IPS-20b (cell line): ENCODE measurements at regions not wholly inside any gene's neighbourhood (a gene's known extent, or its start where the extent isn't known, plus 50 kb on each side); places are given as distances from the start of the nearest gene placed in this dataset.

ENCODE experiments used
- H3K27ac ChIP-seq: one replicate; pipeline ENCODE4 v1.5.1; 2013; ENCODE audit warnings: low read length
- H3K27me3 ChIP-seq: 2 replicates; pipeline ENCODE4 v1.6.1; 2013; ENCODE audit warnings: mild to moderate bottlenecking, low read length, inconsistent platforms; ENCODE audit not compliant: insufficient read depth
- H3K36me3 ChIP-seq: 2 replicates; pipeline ENCODE4 v1.6.1; 2013; ENCODE audit warnings: low read depth, mild to moderate bottlenecking, inconsistent platforms, low read length, moderate library complexity; ENCODE audit not compliant: insufficient read depth
- H3K4me1 ChIP-seq: 2 replicates; pipeline ENCODE4 v1.6.1; 2013; ENCODE audit warnings: mild to moderate bottlenecking, control low read depth, inconsistent platforms, low read length, moderate library complexity; ENCODE audit not compliant: insufficient read depth
- H3K4me3 ChIP-seq: 2 replicates; pipeline ENCODE4 v1.5.1; 2013; ENCODE audit warnings: mild to moderate bottlenecking, low read length, inconsistent platforms
- H3K9ac ChIP-seq: 2 replicates; pipeline ENCODE4 v1.6.1; 2013; ENCODE audit warnings: low read depth, mild to moderate bottlenecking, inconsistent platforms, low read length, moderate library complexity
- H3K9me3 ChIP-seq: 2 replicates; pipeline ENCODE4 v1.6.1; 2013; ENCODE audit warnings: mild to moderate bottlenecking, low read depth, low read length, inconsistent platforms; ENCODE audit not compliant: insufficient read depth

- no peak overlapping the region for H3K27ac ChIP-seq
- H3K36me3 ChIP-seq: no peaks in the 10 kb centered on the region
- H3K4me1 ChIP-seq: no peaks in the 10 kb centered on the region
- no peak overlapping the region for H3K4me3 ChIP-seq
- H3K27me3 ChIP-seq: no peaks in the 10 kb centered on the region
- H3K9ac ChIP-seq: no peak overlapping the region
- no peaks in the 10 kb centered on the region for H3K9me3 ChIP-seq
Measured at GRCh38 chr16:60299241-60299776, 1565.2 kb upstream of the GOT2 start.

DNA sequence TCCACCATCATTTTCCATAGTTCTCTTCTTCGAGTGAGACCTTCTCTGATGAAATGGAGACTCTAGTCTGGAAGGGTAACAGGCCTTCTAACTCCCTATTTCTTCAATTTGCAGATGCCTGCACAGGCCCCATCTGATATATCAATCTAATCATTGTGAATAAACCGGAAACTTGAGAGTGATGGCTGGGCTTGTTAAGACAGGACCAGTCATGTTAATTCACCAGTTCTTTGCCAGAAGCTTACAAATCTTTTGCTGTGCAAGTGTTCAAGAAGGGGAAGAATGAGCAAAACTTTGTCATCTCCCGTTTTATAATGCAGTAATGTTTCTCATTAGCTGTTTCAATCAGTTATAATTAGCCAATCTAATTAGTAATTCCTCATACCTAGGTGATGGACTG is 1561.3 kb upstream of the GOT2 start:
- H3K27ac ChIP-seq: no peak overlapping the region
- no peaks in the 10 kb centered on the region for H3K36me3 ChIP-seq

GRCh38 chr16:60285794-60286193 is 1551.7 kb upstream of the GOT2 start:
- no peaks in the 10 kb centered on the region for H3K36me3 ChIP-seq
- no peak overlapping the region for H3K9ac ChIP-seq
- no peak overlapping the region for H3K27ac ChIP-seq
- H3K27me3 ChIP-seq: no peaks in the 10 kb centered on the region
- no peaks in the 10 kb centered on the region for H3K4me1 ChIP-seq
- no peaks in the 10 kb centered on the region for H3K9me3 ChIP-seq
- no peak overlapping the region for H3K4me3 ChIP-seq

More for the DNA sequence above, 1561.3 kb upstream of the GOT2 start:
- no peaks in the 10 kb centered on the region for H3K9me3 ChIP-seq
- no peaks in the 10 kb centered on the region for H3K27me3 ChIP-seq
- no peaks in the 10 kb centered on the region for H3K4me1 ChIP-seq
- no peak overlapping the region for H3K9ac ChIP-seq
- no peak overlapping the region for H3K4me3 ChIP-seq

DNA sequence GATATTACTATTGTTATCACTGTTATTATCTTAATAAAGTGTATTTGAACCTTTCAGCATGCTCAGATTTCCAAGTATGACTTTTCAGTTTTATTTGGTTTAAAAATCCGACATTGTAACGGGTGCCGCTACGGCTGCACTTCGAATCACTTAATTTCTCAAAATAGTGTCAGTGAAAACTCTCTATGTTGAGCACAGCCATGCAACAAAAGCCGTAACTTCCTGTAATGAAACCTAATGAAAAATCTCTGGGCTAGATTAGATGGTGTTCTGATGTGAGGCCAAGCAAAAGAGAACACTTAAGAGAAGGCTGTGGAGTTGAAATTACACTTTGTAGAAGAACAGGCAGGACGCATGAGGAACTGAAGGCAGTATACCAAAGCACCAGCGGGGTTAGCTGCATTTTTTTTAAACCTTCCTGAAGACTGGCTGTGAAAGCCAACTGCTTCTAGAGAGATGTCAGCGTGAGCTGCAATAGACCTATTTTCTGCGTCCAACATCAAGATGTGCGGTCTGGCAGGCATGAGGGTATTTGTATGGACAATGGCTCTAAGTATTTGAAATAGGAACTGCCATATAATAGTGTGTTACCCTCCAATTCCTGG is 1545.0 kb upstream of the GOT2 start:
- H3K27me3 ChIP-seq: no peaks in the 10 kb centered on the region
- no peak overlapping the region for H3K4me3 ChIP-seq
- H3K9ac ChIP-seq: no peak overlapping the region
- H3K36me3 ChIP-seq: no peaks in the 10 kb centered on the region
- no peaks in the 10 kb centered on the region for H3K9me3 ChIP-seq
- H3K27ac ChIP-seq: no peak overlapping the region
- H3K4me1 ChIP-seq: no peaks in the 10 kb centered on the region

GRCh38 chr16:60274431-60275019 is 1540.4 kb upstream of the GOT2 start:
- H3K4me3 ChIP-seq: no peak overlapping the region
- H3K4me1 ChIP-seq: 0 out of 2 replicates have a peak, but pooled peaks cover 6% of the 10 kb centered on the region
- H3K9me3 ChIP-seq: no peaks in the 10 kb centered on the region
- H3K27ac ChIP-seq: no peak overlapping the region
- no peak overlapping the region for H3K9ac ChIP-seq
- no peaks in the 10 kb centered on the region for H3K27me3 ChIP-seq
- H3K36me3 ChIP-seq: no peaks in the 10 kb centered on the region

GRCh38 chr16:60271781-60272180 is 1537.7 kb upstream of the GOT2 start:
- no peak overlapping the region for H3K9ac ChIP-seq
- no peak overlapping the region for H3K4me3 ChIP-seq
- no peaks in the 10 kb centered on the region for H3K9me3 ChIP-seq
- H3K27ac ChIP-seq: no peak overlapping the region
- no peaks in the 10 kb centered on the region for H3K27me3 ChIP-seq
- no peaks in the 10 kb centered on the region for H3K36me3 ChIP-seq
- 0 out of 2 replicates have a peak, but pooled peaks cover 6% of the 10 kb centered on the region for H3K4me1 ChIP-seq

GRCh38 chr16:60271025-60271771 is 1537.1 kb upstream of the GOT2 start:
- Histone ChIP-seq H3K4me1 (0 out of 2 replicates have a peak, but pooled peaks cover 6% of the 10 kb centered on the region), H3K9ac (no peak overlapping the region), H3K27ac (no peak overlapping the region), H3K36me3 (no peaks in the 10 kb centered on the region), H3K27me3 (no peaks in the 10 kb centered on the region), H3K4me3 (no peak overlapping the region), H3K9me3 (no peaks in the 10 kb centered on the region)

DNA sequence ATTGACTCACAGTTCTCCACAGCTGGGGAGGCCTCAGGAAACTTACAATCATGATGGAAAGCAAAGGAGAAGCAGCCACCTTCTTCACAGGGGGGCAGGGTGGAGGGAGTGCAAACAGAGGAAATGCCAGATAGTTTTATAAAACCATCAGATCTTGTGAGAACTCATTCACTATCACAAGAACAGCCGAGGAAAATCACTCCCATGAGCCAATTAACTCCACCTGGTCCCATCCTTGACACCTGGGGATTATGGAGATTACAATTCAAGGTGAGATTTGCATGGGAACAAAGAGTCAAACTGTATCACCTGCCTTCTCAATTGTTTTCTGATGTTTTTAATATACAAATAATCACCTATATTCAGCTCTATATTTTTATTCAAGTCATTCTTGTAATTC is 1527.3 kb upstream of the GOT2 start:
- Histone ChIP-seq H3K4me1 (no peaks in the 10 kb centered on the region), H3K9ac (no peak overlapping the region), H3K36me3 (no peaks in the 10 kb centered on the region), H3K27ac (no peak overlapping the region), H3K9me3 (no peaks in the 10 kb centered on the region), H3K4me3 (no peak overlapping the region), H3K27me3 (no peaks in the 10 kb centered on the region)

DNA sequence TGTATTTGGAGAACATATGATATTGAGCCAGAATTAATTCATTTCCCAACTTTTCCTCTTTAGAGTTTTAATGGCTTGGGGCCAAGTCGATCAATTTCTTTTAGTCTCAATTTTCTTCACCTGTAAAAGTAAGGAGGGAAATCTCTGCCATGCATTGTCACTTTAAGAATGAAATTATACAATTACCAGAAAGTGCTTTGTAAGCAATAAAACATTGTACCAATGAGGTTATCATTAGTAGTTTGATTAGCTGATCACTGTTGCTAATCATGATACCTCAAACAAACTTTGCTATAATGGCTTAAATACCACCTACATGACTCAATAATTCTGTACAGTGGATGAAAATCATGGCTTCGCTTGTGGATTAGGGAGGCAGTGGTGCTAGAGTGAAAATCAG is 1525.8 kb upstream of the GOT2 start:
- no peak overlapping the region for H3K4me3 ChIP-seq
- no peaks in the 10 kb centered on the region for H3K9me3 ChIP-seq
- no peaks in the 10 kb centered on the region for H3K4me1 ChIP-seq
- no peaks in the 10 kb centered on the region for H3K36me3 ChIP-seq
- H3K9ac ChIP-seq: no peak overlapping the region
- H3K27ac ChIP-seq: no peak overlapping the region
- H3K27me3 ChIP-seq: no peaks in the 10 kb centered on the region

DNA sequence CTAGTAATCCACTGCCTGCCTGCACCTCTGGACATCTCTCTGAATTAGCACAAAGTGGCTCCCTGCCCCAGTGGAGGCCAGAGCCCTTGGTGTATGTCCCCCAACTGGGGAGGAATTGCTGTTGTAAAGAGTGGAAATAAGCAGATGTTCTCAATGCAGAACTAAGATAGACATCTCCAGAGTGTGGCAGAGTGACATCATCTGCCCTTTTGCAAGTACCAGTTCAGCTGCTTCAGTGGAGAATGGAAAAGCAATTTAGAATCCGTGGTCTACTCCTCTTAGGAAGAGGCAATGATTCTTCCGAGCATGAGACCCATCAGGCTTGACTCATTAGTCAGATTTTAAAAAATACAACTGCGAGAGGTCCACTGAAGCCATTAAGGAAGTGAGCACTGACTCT is 1512.0 kb upstream of the GOT2 start:
- H3K9me3 ChIP-seq: no peaks in the 10 kb centered on the region
- H3K9ac ChIP-seq: no peak overlapping the region
- no peak overlapping the region for H3K27ac ChIP-seq
- H3K36me3 ChIP-seq: no peaks in the 10 kb centered on the region
- no peaks in the 10 kb centered on the region for H3K4me1 ChIP-seq
- H3K27me3 ChIP-seq: no peaks in the 10 kb centered on the region
- H3K4me3 ChIP-seq: no peak overlapping the region

GRCh38 chr16:60241671-60242070 is 1507.6 kb upstream of the GOT2 start:
- H3K27ac ChIP-seq: no peak overlapping the region
- no peak overlapping the region for H3K9ac ChIP-seq

GRCh38 chr16:60230666-60231065 is 1496.5 kb upstream of the GOT2 start:
- no peaks in the 10 kb centered on the region for H3K27me3 ChIP-seq
- H3K4me3 ChIP-seq: no peak overlapping the region
- H3K9ac ChIP-seq: no peak overlapping the region
- no peaks in the 10 kb centered on the region for H3K36me3 ChIP-seq
- H3K9me3 ChIP-seq: no peaks in the 10 kb centered on the region; the same call in 1 of the 2 replicates
- H3K4me1 ChIP-seq: no peaks in the 10 kb centered on the region
- no peak overlapping the region for H3K27ac ChIP-seq

More at GRCh38 chr16:60241671-60242070, 1507.6 kb upstream of the GOT2 start:
- Histone ChIP-seq H3K9me3 (no peaks in the 10 kb centered on the region), H3K27me3 (no peaks in the 10 kb centered on the region), H3K4me3 (no peak overlapping the region), H3K4me1 (no peaks in the 10 kb centered on the region), H3K36me3 (no peaks in the 10 kb centered on the region)
